Activated T-cell treated with anti-CD3 and anti-CD28 coated beads, Interleukin-2, amount 50 U/mL, for 24 hours (primary cell): ENCODE measurements at regions not wholly inside any gene's neighbourhood (a gene's known extent, or its start where the extent isn't known, plus 50 kb on each side); places are given as distances from the start of the nearest gene placed in this dataset.

ENCODE experiments used
- DNase-seq: peaks from one replicate; pipeline ENCODE4 v3.0.0-alpha.2; 2020
- H3K27ac Mint-ChIP-seq: 2 replicates; pipeline ENCODE4 v1.8.0; 2020; ENCODE audit warnings: mild to moderate bottlenecking, mixed read lengths
- H3K27me3 Mint-ChIP-seq: 2 replicates; pipeline ENCODE4 v1.8.0; 2020; ENCODE audit warnings: mixed read lengths
- H3K36me3 Mint-ChIP-seq: 2 replicates; pipeline ENCODE4 v1.8.0; 2020; ENCODE audit warnings: low read depth, mixed read lengths
- H3K4me1 Mint-ChIP-seq: 2 replicates; pipeline ENCODE4 v1.8.0; 2020; ENCODE audit warnings: low read depth, mixed read lengths
- H3K4me3 Mint-ChIP-seq: 2 replicates; pipeline ENCODE4 v1.8.0; 2020; ENCODE audit warnings: mild to moderate bottlenecking, moderate library complexity, mixed read lengths
- H3K9me3 Mint-ChIP-seq: 2 replicates; pipeline ENCODE4 v1.8.0; 2020; ENCODE audit warnings: mixed read lengths

DNA sequence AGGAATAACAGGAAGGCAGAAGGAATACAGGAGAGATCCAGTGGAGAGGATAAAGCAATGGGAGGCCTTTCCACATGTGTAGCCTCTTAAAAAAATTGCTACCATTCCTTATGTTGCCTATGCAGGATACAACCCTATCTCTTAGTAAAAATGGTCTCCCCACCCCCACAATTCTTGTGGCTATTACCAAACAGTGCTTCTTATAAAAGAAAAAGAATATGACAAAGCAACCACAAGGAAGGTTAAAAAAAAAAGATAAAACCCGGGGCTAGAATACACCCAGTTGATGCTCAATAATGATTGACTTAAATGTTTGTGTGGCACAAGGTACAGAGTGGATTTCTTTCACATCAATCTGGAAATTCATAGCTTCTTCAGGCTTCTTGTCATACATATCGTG, 250.9 kb downstream of the HIVEP2 start:
- peaks cover 27% of the 10 kb centered on the region for H3K4me1 Mint-ChIP-seq
- no peak overlapping the region for H3K27ac Mint-ChIP-seq
- DNase-seq = no peak
- H3K9me3 Mint-ChIP-seq = no peaks in the 10 kb centered on the region
- H3K27me3 Mint-ChIP-seq = no peaks in the 10 kb centered on the region
- no peak overlapping the region for H3K4me3 Mint-ChIP-seq
- no peaks in the 10 kb centered on the region for H3K36me3 Mint-ChIP-seq

DNA sequence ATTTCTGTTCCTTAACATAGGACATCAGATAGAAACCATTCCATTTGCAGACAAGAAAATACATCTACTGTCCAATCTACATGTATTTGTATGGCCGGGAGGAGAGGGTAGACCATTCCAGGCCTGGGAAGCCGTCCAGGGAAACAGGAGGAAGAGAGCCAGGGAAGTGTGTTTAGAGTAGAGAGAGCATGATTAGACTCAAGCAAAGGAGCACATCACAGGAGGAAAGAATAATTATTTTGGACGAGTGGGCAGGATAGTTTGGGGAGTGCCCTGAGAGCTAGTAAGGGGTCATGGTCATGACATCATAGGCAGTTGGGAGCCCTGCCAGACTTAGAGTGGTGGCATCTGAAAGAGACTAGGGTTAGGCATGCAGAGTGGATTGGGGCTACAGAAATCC, 250.0 kb downstream of the HIVEP2 start:
- peaks cover 27% of the 10 kb centered on the region for H3K4me1 Mint-ChIP-seq
- no peaks in the 10 kb centered on the region for H3K27me3 Mint-ChIP-seq
- no peak overlapping the region for H3K27ac Mint-ChIP-seq
- no peaks in the 10 kb centered on the region for H3K9me3 Mint-ChIP-seq
- H3K36me3 Mint-ChIP-seq = no peaks in the 10 kb centered on the region
- no peak overlapping the region for H3K4me3 Mint-ChIP-seq
- no peak for DNase-seq

DNA sequence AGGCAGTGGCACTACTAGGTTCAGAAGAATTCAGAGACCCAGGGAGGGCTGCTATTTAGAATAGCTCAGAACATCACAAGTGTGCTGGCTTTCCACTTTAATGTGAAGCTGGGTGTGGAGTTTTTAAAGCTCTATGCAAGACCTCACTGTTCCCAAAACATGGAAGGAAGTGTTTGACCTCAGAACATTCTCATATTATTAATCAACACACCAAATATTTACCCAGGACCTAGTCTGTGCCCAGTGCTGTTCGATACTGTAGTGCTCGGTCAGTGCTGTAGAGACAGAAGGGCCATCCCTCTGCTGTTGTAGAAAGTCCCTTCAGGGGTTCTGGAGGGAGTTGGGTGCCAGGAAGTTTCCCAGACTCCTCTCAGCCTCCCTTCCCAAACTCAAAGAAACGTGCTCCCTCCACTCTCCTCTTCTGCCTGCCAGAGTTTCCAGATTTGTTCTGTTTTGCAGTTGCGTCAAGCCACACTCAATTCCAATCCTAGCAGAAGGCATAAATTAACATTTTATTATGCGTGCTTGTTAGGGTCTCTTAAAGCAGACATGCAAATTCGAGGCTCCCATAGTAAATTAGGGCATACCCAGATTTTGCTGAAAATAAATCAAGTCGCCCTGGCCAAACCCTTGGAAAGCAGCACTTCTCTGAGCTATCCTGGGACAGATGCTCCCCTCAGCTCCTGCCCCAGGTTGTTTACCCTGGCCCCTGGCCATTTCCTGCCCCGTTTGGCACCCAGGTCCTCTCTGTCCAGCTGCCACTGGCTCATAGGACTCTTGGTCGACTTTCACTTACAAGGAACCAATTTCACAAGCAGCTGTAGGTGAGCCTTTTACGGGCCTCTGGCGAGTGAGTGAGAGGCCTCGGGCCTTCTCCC, 248.6 kb downstream of the HIVEP2 start:
- H3K9me3 Mint-ChIP-seq = no peaks in the 10 kb centered on the region
- DNase-seq = no peak
- peaks cover 27% of the 10 kb centered on the region for H3K4me1 Mint-ChIP-seq
- no peak overlapping the region for H3K27ac Mint-ChIP-seq
- H3K36me3 Mint-ChIP-seq = no peaks in the 10 kb centered on the region
- H3K27me3 Mint-ChIP-seq = no peaks in the 10 kb centered on the region
- no peak overlapping the region for H3K4me3 Mint-ChIP-seq

DNA sequence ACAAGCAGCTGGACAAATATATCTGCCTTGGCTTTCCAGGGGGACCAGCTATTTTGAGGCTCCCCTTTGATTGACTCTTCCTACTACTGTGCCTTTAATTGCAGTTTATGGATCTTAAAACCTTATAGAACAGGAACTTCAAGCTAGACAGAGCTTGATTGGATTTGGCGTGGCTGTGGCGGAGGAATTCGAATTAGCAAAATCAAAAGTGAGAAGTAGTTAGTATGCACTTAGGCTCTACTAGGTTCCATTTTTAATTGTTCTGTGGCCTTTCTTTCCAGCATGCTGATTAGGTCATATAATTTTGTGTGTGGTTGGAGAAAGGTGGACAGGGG, 248.0 kb downstream of the HIVEP2 start:
- no peaks in the 10 kb centered on the region for H3K9me3 Mint-ChIP-seq
- DNase-seq = no peak
- no peak overlapping the region for H3K27ac Mint-ChIP-seq
- H3K36me3 Mint-ChIP-seq = no peaks in the 10 kb centered on the region
- H3K4me3 Mint-ChIP-seq = no peak overlapping the region
- peaks cover 27% of the 10 kb centered on the region for H3K4me1 Mint-ChIP-seq
- no peaks in the 10 kb centered on the region for H3K27me3 Mint-ChIP-seq

DNA sequence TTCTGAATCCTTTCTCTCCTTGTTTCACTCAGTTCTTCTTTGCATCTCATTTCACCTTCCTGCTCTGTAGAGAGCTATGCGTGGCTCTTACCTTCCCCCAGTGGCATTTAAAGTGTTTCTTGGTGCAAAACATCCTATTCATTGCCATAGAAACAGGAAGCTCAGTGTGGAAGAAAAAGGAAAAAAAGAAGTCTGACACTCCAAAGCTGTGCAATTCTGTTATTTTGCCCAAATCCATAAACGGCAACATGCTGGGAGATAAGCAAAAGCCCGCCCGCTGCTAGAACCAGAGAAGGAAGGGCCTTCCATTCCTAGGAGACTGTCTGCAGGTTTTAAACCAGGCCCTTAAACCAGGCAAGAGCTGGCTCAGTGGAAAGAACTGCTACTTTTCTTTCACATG, 247.1 kb downstream of the HIVEP2 start:
- Mint-ChIP-seq H3K4me1 (peaks cover 24% of the 10 kb centered on the region), H3K27me3 (no peaks in the 10 kb centered on the region), H3K9me3 (no peaks in the 10 kb centered on the region), H3K27ac (no peak overlapping the region), H3K4me3 (no peak overlapping the region), H3K36me3 (no peaks in the 10 kb centered on the region)
- no peak for DNase-seq

DNA sequence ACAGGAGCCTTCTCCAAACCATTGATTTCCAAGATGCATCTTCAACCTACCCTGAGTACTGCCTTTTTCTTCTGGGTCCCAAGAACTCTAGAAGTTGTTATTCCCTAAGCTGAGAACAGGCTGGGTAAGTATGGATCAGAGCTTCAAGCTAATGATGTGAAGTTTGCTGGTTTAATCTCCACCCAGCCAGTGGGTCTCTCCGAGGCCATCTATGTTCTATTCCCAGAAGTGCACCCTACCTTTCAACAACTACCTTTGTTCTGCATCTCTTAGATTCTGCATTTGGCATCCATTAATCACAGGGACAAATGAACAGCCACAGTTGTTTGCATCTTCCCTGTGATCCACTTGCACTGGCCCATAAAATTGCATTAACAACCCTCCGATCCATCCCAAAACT, 246.2 kb downstream of the HIVEP2 start:
- H3K27me3 Mint-ChIP-seq = no peaks in the 10 kb centered on the region
- no peak for DNase-seq
- H3K27ac Mint-ChIP-seq = no peak overlapping the region
- no peaks in the 10 kb centered on the region for H3K9me3 Mint-ChIP-seq
- peaks cover 16% of the 10 kb centered on the region for H3K4me1 Mint-ChIP-seq
- H3K4me3 Mint-ChIP-seq = no peak overlapping the region
- H3K36me3 Mint-ChIP-seq = no peaks in the 10 kb centered on the region

DNA sequence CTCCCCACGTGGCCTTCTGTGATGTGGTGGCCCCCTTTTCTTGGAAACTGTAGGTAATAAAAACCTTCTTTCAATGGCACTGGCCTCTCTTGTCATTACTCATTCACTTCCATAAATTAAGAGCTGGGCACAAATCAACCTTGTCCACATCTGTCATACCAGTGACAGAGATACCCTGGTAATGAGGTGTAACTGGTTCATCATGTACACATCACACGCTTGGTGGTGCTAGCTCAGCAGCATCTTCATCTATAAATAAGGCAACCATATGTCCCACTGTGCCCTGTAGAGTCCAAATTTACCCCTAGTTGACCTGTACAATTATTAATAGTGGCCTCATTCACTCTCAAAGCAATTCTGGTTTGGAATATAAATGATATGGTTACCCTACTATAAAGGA, 245.6 kb downstream of the HIVEP2 start:
- Mint-ChIP-seq H3K4me1 (peaks cover 10% of the 10 kb centered on the region), H3K27ac (no peak overlapping the region), H3K9me3 (no peaks in the 10 kb centered on the region), H3K27me3 (no peaks in the 10 kb centered on the region), H3K4me3 (no peak overlapping the region), H3K36me3 (no peaks in the 10 kb centered on the region)
- no peak for DNase-seq

DNA sequence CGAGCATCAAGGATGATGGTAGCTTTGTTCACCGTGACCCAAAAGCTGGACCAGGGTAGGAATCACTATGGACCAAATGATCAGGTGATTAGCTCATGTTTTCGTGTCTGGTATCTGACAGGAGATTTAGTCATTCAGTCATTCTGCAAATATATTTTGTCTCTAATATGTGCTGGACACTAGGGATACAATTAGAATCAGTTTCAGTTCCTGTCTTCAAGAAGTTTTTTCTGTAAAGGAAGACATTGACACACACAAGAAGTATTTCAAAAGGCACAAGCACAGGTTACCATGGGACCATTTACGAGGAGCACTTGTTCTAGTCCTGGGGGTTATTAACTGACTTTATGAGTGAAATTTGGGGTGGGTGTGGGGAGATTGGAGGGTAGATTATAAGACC, 244.9 kb downstream of the HIVEP2 start:
- no peak overlapping the region for H3K27ac Mint-ChIP-seq
- no peaks in the 10 kb centered on the region for H3K9me3 Mint-ChIP-seq
- no peaks in the 10 kb centered on the region for H3K36me3 Mint-ChIP-seq
- H3K4me1 Mint-ChIP-seq = peaks cover 4% of the 10 kb centered on the region
- DNase-seq = no peak
- no peaks in the 10 kb centered on the region for H3K27me3 Mint-ChIP-seq
- H3K4me3 Mint-ChIP-seq = no peak overlapping the region

DNA sequence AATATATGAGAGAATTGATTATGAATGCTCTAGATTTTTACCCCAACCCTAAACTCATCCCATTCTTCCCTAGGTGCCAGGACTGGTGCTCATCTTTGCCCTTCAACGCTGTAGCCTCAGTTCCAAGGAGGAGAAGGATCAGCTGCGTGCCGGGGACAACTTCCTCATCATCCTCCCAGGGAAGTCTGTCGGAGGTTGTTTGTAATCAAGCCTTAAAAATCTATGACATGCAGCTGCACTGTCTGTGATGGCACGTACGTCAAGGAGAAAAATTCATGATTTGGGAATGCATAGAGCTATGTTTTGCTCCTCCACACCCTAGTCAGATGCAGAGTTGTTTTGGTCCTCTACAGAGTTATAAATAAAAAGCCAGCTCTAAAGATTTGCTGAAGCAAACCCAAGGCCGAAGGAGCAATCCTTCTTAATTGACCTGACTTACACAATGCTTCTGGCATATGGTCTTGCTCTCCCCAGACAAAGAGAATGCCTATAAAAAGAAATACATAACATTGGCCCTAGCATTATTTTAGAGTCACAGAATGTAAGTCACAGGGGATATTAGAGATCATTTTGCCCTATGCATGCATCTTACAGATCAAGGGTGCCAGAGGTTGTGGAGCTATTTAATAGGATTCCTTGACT, 244.2 kb downstream of the HIVEP2 start:
- no peak overlapping the region for H3K27ac Mint-ChIP-seq
- no peak overlapping the region for H3K4me3 Mint-ChIP-seq
- peaks cover 3% of the 10 kb centered on the region for H3K4me1 Mint-ChIP-seq
- no peaks in the 10 kb centered on the region for H3K27me3 Mint-ChIP-seq
- DNase-seq = no peak
- H3K36me3 Mint-ChIP-seq = no peaks in the 10 kb centered on the region
- H3K9me3 Mint-ChIP-seq = no peaks in the 10 kb centered on the region
